Thoracic aorta (tissue), 2 donors: ENCODE measurements at regions not wholly inside any gene's neighbourhood (a gene's known extent, or its start where the extent isn't known, plus 50 kb on each side); places are given as distances from the start of the nearest gene placed in this dataset.

Experiments used
- ATAC-seq: fragments of 150-250 bp; one replicate; pipeline ENCODE4 v1.8.0; 2017; ENCODE audit warnings: low read depth; ENCODE audit not compliant: insufficient number of reproducible peaks, low FRiP score
- DNase-seq: peaks from one replicate; pipeline ENCODE4 v3.0.0-alpha.2; 2020; ENCODE audit warnings: low spot score
- H3K27ac ChIP-seq, 2 donors: fragments of 200-600 bp; sonication (generic); 1 replicate in 1 of 2; 2 replicates in 1 of 2; pipeline ENCODE4 v1.5.1; 2016; ENCODE audit warnings: mild to moderate bottlenecking in 2 of 2, moderate library complexity in 2 of 2
- H3K27me3 ChIP-seq: fragments of 200-600 bp; sonication (generic); replicated peaks from 2 replicates; pipeline ENCODE4 v1.6.0; 2016; ENCODE audit warnings: mild to moderate bottlenecking; ENCODE audit not compliant: insufficient read depth
- H3K36me3 ChIP-seq: fragments of 200-600 bp; sonication (generic); one replicate; pipeline ENCODE4 v1.5.1; 2016
- H3K4me1 ChIP-seq, 2 donors: fragments of 200-600 bp; sonication (generic); 1 replicate in 1 of 2; 2 replicates in 1 of 2; pipeline versions ENCODE4 v1.5.1 to v1.6.0; 2016; ENCODE audit warnings: low read depth in 2 of 2, mild to moderate bottlenecking in 1 of 2; ENCODE audit not compliant: control insufficient read depth in 1 of 2
- H3K4me3 ChIP-seq: fragments of 200-600 bp; sonication (generic); 2 replicates; pipeline ENCODE4 v1.5.1; 2016; ENCODE audit warnings: mild to moderate bottlenecking
- H3K9me3 ChIP-seq: fragments of 200-600 bp; sonication (generic); 2 replicates; pipeline ENCODE4 v1.5.1; 2016
- CTCF ChIP-seq: fragments of 200-600 bp; sonication (generic); IDR thresholded peaks from one replicate; pipeline ENCODE4 v1.5.1; 2019; ENCODE audit warnings: antibody characterized with exemption

GRCh38 chr1:30478799-30479563 lies 244.4 kb downstream of the MATN1 start:
- H3K27me3 ChIP-seq: no peaks in the 10 kb centered on the region
- no peak overlapping the region for H3K27ac ChIP-seq
- ATAC-seq (no peak), DNase-seq (no peak)
- H3K4me3 ChIP-seq: no peak overlapping the region
- peaks cover 21% of the 10 kb centered on the region for H3K9me3 ChIP-seq
- TF ChIP-seq CTCF: no peak
- no peaks in the 10 kb centered on the region for H3K36me3 ChIP-seq
- H3K4me1 ChIP-seq: no peaks in the 10 kb centered on the region

GRCh38 chr1:30478283-30478682 lies 245.1 kb downstream of the MATN1 start:
- no peaks in the 10 kb centered on the region for H3K36me3 ChIP-seq
- TF ChIP-seq CTCF: no peak
- H3K9me3 ChIP-seq: peaks cover 21% of the 10 kb centered on the region
- H3K27me3 ChIP-seq: no peaks in the 10 kb centered on the region
- ATAC-seq (no peak), DNase-seq (no peak)
- no peak overlapping the region for H3K4me3 ChIP-seq
- no peaks in the 10 kb centered on the region for H3K4me1 ChIP-seq
- H3K27ac ChIP-seq: no peak overlapping the region

DNA sequence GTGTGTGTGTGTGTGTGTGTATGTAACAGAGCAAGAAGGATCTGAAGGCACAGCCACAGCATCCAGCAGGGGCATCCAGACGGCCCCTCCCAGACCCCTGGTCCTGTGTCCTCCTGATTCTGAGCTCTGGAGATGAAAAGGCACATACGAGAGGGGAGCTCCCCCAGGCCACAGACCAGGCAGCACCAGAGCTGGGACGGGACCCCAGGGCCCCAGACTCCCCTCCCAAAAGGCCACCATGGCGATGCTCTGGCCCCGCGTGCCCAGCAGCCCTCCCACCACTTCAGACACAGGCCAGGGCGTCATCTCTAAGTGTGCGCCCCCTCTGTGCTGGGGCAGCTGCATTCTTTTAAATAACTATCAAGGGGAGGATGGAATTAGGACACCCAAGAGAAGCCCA lies 245.8 kb downstream of the MATN1 start:
- DNase-seq: no peak
- TF ChIP-seq CTCF: no peak
- no peak overlapping the region for H3K27ac ChIP-seq

DNA sequence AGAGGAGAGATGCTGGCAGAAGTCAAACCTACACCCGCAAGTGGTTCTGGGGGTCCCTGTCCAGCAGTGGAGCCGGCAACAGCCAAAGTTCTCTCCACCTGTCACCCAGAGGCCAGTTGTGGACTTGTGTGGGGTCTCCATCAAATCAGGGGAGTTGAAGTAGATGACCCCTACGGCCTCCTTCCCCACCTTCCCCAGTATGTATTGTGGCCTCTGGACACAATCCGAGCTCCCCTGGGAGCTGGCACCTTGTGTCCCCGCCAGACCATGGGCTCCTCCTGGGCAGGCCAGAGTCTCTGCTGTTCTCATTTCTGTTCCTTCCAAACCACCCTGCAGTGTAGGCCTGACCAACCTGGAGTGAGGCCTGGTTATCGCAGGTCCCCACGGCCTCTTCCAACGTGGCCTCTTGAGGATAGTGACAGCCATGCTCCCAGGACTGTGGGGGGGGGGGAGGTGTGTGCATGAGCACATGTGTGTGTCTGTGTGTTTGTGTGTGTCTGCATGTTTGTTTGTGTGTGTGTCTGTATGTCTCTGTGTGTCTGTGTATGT lies 246.4 kb downstream of the MATN1 start:
- H3K4me3 ChIP-seq: no peak overlapping the region
- H3K27ac ChIP-seq: no peak overlapping the region
- DNase-seq: no peak
- peaks cover 10% of the 10 kb centered on the region for H3K9me3 ChIP-seq
- no peaks in the 10 kb centered on the region for H3K4me1 ChIP-seq
- no peak for TF ChIP-seq CTCF
- H3K36me3 ChIP-seq: no peaks in the 10 kb centered on the region
- ATAC-seq: no peak
- no peaks in the 10 kb centered on the region for H3K27me3 ChIP-seq

More for the DNA sequence above, 245.8 kb downstream of the MATN1 start:
- Histone ChIP-seq H3K27me3 (no peaks in the 10 kb centered on the region), H3K9me3 (peaks cover 14% of the 10 kb centered on the region), H3K4me1 (no peaks in the 10 kb centered on the region), H3K36me3 (no peaks in the 10 kb centered on the region), H3K4me3 (no peak overlapping the region)
- ATAC-seq: no peak

- no peak for TF ChIP-seq CTCF
- Histone ChIP-seq H3K27ac (no peak overlapping the region), H3K9me3 (peaks cover 5% of the 10 kb centered on the region), H3K4me3 (no peak overlapping the region), H3K36me3 (no peaks in the 10 kb centered on the region), H3K4me1 (no peaks in the 10 kb centered on the region), H3K27me3 (no peaks in the 10 kb centered on the region)
- no peak for ATAC-seq
- no peak for DNase-seq
These were observed 246.9 kb downstream of the MATN1 start for GRCh38 chr1:30476476-30476875.
